A673 (cell line): ENCODE measurements at regions not wholly inside any gene's neighbourhood (a gene's known extent, or its start where the extent isn't known, plus 50 kb on each side); places are given as distances from the start of the nearest gene placed in this dataset.

Experiments
- BruUV-seq: library from RNA; stranded (reverse); fragments of 400-500 nt; replicated peaks from 2 replicates; lab custom pipeline; 2021; lab: Mats Ljungman, UMichigan
- CTCF ChIA-PET: fragments of 300-600 bp; sonication (Branson Sonifier 250); formaldehyde crosslinking; loops from one replicate; lab custom pipeline; 2022; ENCODE audit warnings: antibody characterized with exemption; lab: Charles Lee
- POLR2A ChIA-PET: fragments of 300-600 bp; sonication (Branson Sonifier 250); formaldehyde crosslinking; loops from one replicate; lab custom pipeline; 2022; ENCODE audit warnings: antibody characterized with exemption; ENCODE audit not compliant: low non-redundant PET; lab: Charles Lee
- DNase-seq: peaks from one replicate; pipeline ENCODE4 v3.0.0-alpha.2; 2015; ENCODE audit warnings: low spot score
- H3K27ac ChIP-seq: fragments of 200-600 bp; sonication (generic); 2 replicates; pipeline ENCODE4 v1.5.1; 2016; ENCODE audit warnings: mixed run types, low read depth, mild to moderate bottlenecking, mixed read lengths, antibody characterized with exemption, low read length; ENCODE audit not compliant: poor library complexity, severe bottlenecking
- H3K27me3 ChIP-seq: fragments of 200-600 bp; sonication (generic); replicated peaks from 2 replicates; pipeline ENCODE4 v1.6.1; 2017; ENCODE audit warnings: mixed run types, low read depth, mild to moderate bottlenecking, mixed read lengths, antibody characterized with exemption, low read length; ENCODE audit not compliant: insufficient read depth, poor library complexity
- H3K36me3 ChIP-seq: fragments of 200-600 bp; sonication (generic); 2 replicates; pipeline ENCODE4 v1.6.1; 2016; ENCODE audit warnings: mixed run types, mild to moderate bottlenecking, mixed read lengths, antibody characterized with exemption, low read length; ENCODE audit not compliant: insufficient read depth, poor library complexity, severe bottlenecking
- H3K4me1 ChIP-seq: fragments of 200-600 bp; sonication (generic); 2 replicates; pipeline ENCODE4 v1.6.1; 2017; ENCODE audit warnings: mixed run types, mild to moderate bottlenecking, mixed read lengths, antibody characterized with exemption, low read length; ENCODE audit not compliant: insufficient read depth, poor library complexity, severe bottlenecking
- H3K4me3 ChIP-seq: fragments of 200-600 bp; sonication (generic); 2 replicates; pipeline ENCODE4 v1.5.1; 2016; ENCODE audit warnings: low read depth, mixed run types, mild to moderate bottlenecking, mixed read lengths, low read length; ENCODE audit not compliant: poor library complexity, severe bottlenecking
- H3K9me3 ChIP-seq: fragments of 200-600 bp; sonication (generic); 2 replicates; pipeline ENCODE4 v1.6.1; 2016; ENCODE audit warnings: mixed run types, low read depth, mild to moderate bottlenecking, mixed read lengths, antibody characterized with exemption, low read length; ENCODE audit not compliant: poor library complexity, severe bottlenecking
- EZH2 ChIP-seq: fragments of 200-600 bp; sonication (generic); IDR thresholded peaks from 2 replicates; pipeline ENCODE4 v1.6.1; 2017; ENCODE audit warnings: borderline replicate concordance, low read depth, mild to moderate bottlenecking, mixed read lengths, antibody characterized with exemption, low read length; ENCODE audit not compliant: poor library complexity, severe bottlenecking
- intact Hi-C: fragments of 100-400 bp; cut with micrococcal nuclease; formaldehyde crosslinking; loops from one replicate; pipeline ENCODE4 v1.10.0; 2022; ENCODE audit not compliant: unreplicated experiment
- TF ChIP-seq, protein P1 (sequence below): fragments of 300-800, 200-600 bp; sonication (generic); conservative IDR thresholded peaks from 2 replicates; pipeline ENCODE4 v1.5.1; 2017; ENCODE audit warnings: low read depth, mild to moderate bottlenecking, antibody characterized with exemption, low read length, moderate library complexity, mixed read lengths

DNA sequence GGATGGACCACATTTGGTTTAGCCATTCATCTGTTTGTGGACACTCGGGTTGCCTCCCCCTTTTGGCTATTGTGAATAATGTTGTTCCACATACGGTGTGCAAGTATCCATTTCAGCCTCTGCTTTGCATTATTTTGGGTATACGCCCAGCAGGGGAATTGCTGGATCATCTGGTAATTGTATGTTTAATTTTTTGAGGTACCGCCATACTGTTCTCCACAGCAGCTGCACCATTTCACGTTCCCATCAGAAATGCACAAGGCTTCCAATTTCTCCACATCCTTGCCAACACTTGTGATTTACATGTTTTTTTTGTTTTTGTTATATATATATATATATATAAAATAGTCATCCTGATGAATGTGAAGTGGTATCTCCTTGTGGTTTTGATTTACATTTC, 54.6 kb upstream of the TWIST2 start:
- no peak for DNase-seq
- intact Hi-C loops: no loop called here
- no peak for TF ChIP-seq EZH2
- TF ChIP-seq, protein P1, sequence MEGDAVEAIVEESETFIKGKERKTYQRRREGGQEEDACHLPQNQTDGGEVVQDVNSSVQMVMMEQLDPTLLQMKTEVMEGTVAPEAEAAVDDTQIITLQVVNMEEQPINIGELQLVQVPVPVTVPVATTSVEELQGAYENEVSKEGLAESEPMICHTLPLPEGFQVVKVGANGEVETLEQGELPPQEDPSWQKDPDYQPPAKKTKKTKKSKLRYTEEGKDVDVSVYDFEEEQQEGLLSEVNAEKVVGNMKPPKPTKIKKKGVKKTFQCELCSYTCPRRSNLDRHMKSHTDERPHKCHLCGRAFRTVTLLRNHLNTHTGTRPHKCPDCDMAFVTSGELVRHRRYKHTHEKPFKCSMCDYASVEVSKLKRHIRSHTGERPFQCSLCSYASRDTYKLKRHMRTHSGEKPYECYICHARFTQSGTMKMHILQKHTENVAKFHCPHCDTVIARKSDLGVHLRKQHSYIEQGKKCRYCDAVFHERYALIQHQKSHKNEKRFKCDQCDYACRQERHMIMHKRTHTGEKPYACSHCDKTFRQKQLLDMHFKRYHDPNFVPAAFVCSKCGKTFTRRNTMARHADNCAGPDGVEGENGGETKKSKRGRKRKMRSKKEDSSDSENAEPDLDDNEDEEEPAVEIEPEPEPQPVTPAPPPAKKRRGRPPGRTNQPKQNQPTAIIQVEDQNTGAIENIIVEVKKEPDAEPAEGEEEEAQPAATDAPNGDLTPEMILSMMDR: no peak
- no peaks in the 10 kb centered on the region for H3K36me3 ChIP-seq
- H3K27ac ChIP-seq: no peak overlapping the region
- POLR2A ChIA-PET: no interaction called here
- H3K4me3 ChIP-seq: no peak overlapping the region
- H3K4me1 ChIP-seq: no peaks in the 10 kb centered on the region
- BruUV-seq: no TSS peak
- peaks cover 63% of the 10 kb centered on the region for H3K27me3 ChIP-seq
- CTCF ChIA-PET: no interaction called here
- H3K9me3 ChIP-seq: no peaks in the 10 kb centered on the region

DNA sequence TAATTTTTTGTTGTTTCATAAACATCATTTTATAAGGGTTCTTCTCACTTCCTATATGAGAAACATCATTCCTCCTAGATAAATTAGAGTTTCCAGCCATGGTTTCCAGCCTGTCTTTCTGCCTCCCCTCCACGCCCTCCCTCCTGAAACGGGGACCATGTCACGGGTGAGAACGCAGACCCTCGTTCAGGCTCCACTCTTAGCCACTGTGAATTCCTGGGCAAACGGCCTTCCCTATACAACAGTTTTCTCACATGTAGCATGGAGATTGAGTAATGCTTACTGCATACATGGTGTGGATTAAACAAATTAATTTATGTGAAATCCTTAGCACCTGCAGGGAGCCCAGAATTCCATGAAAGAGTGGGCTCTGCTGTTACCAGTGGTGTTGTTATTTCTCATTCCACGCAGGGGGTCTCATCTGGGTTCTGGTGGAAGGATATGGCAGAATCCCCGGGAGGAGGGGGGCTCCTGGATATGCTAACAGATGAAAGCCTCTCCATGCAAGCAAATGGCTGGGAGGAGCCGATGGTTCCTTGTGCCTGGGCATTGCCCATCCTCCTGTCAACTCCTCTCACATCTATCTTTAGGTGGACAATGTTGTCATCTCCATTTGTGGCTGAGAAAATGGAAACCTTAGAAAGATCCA, 54.0 kb upstream of the TWIST2 start:
- Histone ChIP-seq H3K4me3 (no peak overlapping the region), H3K36me3 (no peaks in the 10 kb centered on the region), H3K27ac (no peak overlapping the region), H3K27me3 (peaks cover 63% of the 10 kb centered on the region), H3K4me1 (no peaks in the 10 kb centered on the region), H3K9me3 (no peaks in the 10 kb centered on the region)
- intact Hi-C loops: no loop called here
- no TSS peak for BruUV-seq
- POLR2A ChIA-PET: no interaction called here
- CTCF ChIA-PET: no interaction called here
- TF ChIP-seq, protein P1: no peak
- TF ChIP-seq EZH2: no peak
- DNase-seq: no peak

DNA sequence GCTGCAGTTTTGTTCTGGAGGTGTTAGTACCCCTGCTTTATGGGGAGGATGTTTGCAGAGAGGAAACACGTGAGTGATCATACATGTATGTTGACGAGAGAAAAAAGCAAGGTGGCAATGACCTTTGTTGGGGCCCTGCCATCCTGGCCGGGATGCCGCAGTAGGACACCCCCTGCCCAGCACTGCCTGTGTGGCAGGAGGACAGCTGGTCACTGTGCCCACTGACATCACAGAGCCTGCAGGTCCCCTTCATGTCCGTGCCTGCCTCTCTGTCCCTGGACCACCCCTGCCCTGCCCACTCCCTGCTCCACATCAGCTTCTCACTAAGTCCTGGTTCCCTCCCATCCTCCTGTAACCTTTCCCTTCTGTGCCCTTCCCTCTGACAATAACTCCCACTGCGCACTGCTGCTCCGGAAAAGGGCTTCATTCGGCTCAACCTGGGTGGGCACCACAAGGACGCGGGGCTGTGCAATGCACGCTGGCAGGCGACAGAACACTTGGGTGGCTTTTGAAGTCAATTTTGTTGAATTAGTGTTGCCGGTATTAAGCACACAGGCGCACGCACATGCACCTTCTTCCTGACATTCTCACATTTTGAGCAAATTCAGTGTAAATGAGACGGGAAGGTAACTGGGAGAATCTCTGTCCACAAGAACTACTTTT, 51.5 kb upstream of the TWIST2 start:
- no peaks in the 10 kb centered on the region for H3K9me3 ChIP-seq
- intact Hi-C loops: no loop called here
- H3K4me3 ChIP-seq: no peak overlapping the region
- TF ChIP-seq, protein P1: no peak
- H3K27me3 ChIP-seq: peaks cover 54% of the 10 kb centered on the region
- H3K4me1 ChIP-seq: no peaks in the 10 kb centered on the region
- ChIA-PET POLR2A (no interaction called here), CTCF (no interaction called here)
- no peak overlapping the region for H3K27ac ChIP-seq
- no peak for DNase-seq
- H3K36me3 ChIP-seq: no peaks in the 10 kb centered on the region
- BruUV-seq: no TSS peak
